Right lobe of liver (tissue), 4 donors: ENCODE measurements at regions not wholly inside any gene's neighbourhood (a gene's known extent, or its start where the extent isn't known, plus 50 kb on each side); places are given as distances from the start of the nearest gene placed in this dataset.

Source experiments
- CTCF ChIP-seq, 4 donors: fragments of 200-600 bp in 3 of 4; fragments of 450-650 bp in 1 of 4; IDR thresholded peaks; one replicate each; pipeline versions ENCODE4 v1.5.1 to v1.8.0; 2016 to 2022; ENCODE audit warnings: antibody characterized with exemption in 4 of 4, mild to moderate bottlenecking in 2 of 4
- POLR2A ChIP-seq: fragments of 450-650 bp; IDR thresholded peaks from one replicate; pipeline ENCODE4 v1.6.1; 2017; ENCODE audit warnings: antibody characterized with exemption, mild to moderate bottlenecking
- donor health status: DM: no; HTN: no; CAD: no.
- donor health status: DM: no; HTN: no; CAD: no.
- donor health status: DM: no; HTN: yes; CAD: no.

- no peak for TF ChIP-seq CTCF (IDR thresholded peaks at IDR 0.05)
- TF ChIP-seq POLR2A: no peak
Measured at GRCh38 chr2:65691816-65692215, 259.4 kb upstream of the SPRED2 start.
